Mesodermal cell (in vitro differentiated cells): ENCODE measurements at regions not wholly inside any gene's neighbourhood (a gene's known extent, or its start where the extent isn't known, plus 50 kb on each side); places are given as distances from the start of the nearest gene placed in this dataset.

Experiments used
- H3K27ac ChIP-seq: 2 replicates; pipeline ENCODE4 v1.7.0; 2013; ENCODE audit warnings: mild to moderate bottlenecking, low read depth, low read length, moderate library complexity; ENCODE audit not compliant: severe bottlenecking
- H3K36me3 ChIP-seq: 2 replicates; pipeline ENCODE4 v1.7.1; 2013; ENCODE audit warnings: mild to moderate bottlenecking, low read length, moderate library complexity; ENCODE audit not compliant: control insufficient read depth, insufficient read depth
- H3K4me1 ChIP-seq: one replicate; pipeline ENCODE4 v1.7.1; 2013; ENCODE audit warnings: mild to moderate bottlenecking, low read length; ENCODE audit not compliant: insufficient read depth, control insufficient read depth, poor library complexity, severe bottlenecking
- H3K4me3 ChIP-seq: 2 replicates; pipeline ENCODE4 v1.7.0; 2013; ENCODE audit warnings: low read length, control low read depth, mild to moderate bottlenecking; ENCODE audit not compliant: insufficient read depth, poor library complexity, severe bottlenecking; ENCODE audit errors: extremely low read depth
- H3K9me3 ChIP-seq: 2 replicates; pipeline ENCODE4 v1.7.1; 2013; ENCODE audit warnings: mild to moderate bottlenecking, low read length, moderate library complexity; ENCODE audit not compliant: control insufficient read depth
- WGBS, 2 experiments: methylation state at CpG; one replicate each; pipeline ENCODE4 v1.1.5; 2013; ENCODE audit warnings: missing lambda C conversion rate in 2 of 2; ENCODE audit not compliant: insufficient coverage in 2 of 2; 5-methylcytosine and 5-hydroxymethylcytosine counted together

GRCh38 chr6:22892452-22892851 lies 323.1 kb downstream of the HDGFL1 start:
- Histone ChIP-seq H3K27ac (peak overlapping the region; percentile 78), H3K9me3 (no peaks in the 10 kb centered on the region), H3K4me3 (no peak overlapping the region), H3K4me1 (peaks cover 17% of the 10 kb centered on the region), H3K36me3 (no peaks in the 10 kb centered on the region)
- 83% methylated on average over 1 of the region's 2 CpGs; no CpG with 5 or more reads in 1 of the 2 experiments for WGBS, 2 experiments

- Histone ChIP-seq H3K27ac (no peak overlapping the region), H3K4me1 (peaks cover 6% of the 10 kb centered on the region)
Observed at GRCh38 chr6:22896696-22897095, 327.3 kb downstream of the HDGFL1 start.

DNA sequence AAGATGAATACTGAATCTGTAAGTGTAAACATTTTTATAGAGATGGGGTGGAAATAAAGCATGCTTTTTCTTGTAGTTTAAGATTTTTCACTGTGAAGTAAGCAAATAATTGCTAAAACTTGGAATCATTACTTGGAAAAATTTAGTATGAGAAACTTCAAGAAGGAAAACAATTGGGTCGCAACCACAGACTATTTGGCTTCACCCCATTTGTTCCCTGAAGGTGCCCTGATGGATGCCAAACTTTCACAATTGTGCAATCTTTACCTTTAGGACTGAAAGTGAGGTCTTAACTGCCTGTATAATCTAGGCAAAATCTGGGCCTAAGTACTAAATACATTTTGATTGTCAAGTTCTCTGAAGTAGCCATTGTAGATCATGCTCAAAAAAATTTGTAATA lies 330.1 kb downstream of the HDGFL1 start:
- no peaks in the 10 kb centered on the region for H3K36me3 ChIP-seq
- no peaks in the 10 kb centered on the region for H3K9me3 ChIP-seq
- H3K4me3 ChIP-seq = no peak overlapping the region
- peaks cover 2% of the 10 kb centered on the region for H3K4me1 ChIP-seq
- WGBS, 2 experiments = 100% methylated on average over 1 of the region's 1 CpG
- H3K27ac ChIP-seq = no peak overlapping the region

More at GRCh38 chr6:22896696-22897095, 327.3 kb downstream of the HDGFL1 start:
- 24 to 34% methylated on average over 2 of the region's 3 CpGs for WGBS, 2 experiments
- no peaks in the 10 kb centered on the region for H3K9me3 ChIP-seq
- no peaks in the 10 kb centered on the region for H3K36me3 ChIP-seq
- no peak overlapping the region for H3K4me3 ChIP-seq

- 100% methylated on average over 1 of the region's 3 CpGs; no CpG with 5 or more reads in 1 of the 2 experiments for WGBS, 2 experiments
- H3K4me3 ChIP-seq = no peak overlapping the region
- peaks cover 5% of the 10 kb centered on the region for H3K4me1 ChIP-seq
- no peaks in the 10 kb centered on the region for H3K9me3 ChIP-seq
- no peak overlapping the region for H3K27ac ChIP-seq
- no peaks in the 10 kb centered on the region for H3K36me3 ChIP-seq
Observed at GRCh38 chr6:22903826-22904225, 334.5 kb downstream of the HDGFL1 start.

DNA sequence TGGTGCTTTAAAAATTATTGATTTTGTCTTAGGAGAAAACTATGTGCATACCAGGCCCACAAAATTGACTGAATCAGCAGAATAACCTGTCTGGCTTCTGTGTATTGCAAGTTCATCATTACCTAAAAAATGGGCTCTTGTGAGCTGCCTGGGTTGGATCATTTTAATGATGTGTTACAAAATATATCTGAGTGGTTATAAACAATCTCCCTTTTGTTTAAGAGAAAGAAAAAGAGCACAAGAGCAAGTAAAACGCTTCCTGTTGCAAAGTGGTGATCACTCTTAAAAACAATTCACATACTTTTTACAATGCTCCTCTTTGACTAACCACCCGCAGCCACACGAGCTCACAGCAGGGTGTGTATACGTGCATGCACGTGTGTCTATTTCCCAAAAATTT lies 335.1 kb downstream of the HDGFL1 start:
- Histone ChIP-seq H3K27ac (no peak overlapping the region), H3K4me1 (peaks cover 5% of the 10 kb centered on the region), H3K4me3 (no peak overlapping the region), H3K36me3 (no peaks in the 10 kb centered on the region), H3K9me3 (no peaks in the 10 kb centered on the region)
- no CpG with 5 or more reads among the region's 5 CpGs for WGBS, 2 experiments

DNA sequence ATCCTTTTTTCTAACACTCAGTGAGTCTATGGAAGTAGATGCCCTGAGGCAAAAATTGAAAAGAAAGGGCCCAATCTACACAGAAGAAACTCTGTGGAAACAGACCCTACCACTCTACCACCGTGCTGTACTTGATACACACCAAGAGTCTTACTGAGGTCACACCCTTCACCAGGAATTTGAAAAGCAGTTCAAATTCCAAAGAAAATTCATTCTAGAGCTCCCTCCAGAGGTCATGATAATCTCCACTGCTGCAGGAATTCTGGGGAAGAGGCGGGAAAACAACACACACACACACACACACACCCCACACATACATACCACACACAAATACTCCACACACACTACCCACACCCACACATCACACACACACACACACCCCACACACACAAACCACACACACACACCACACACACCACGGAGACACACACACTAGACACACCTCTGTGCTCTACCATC lies 336.8 kb downstream of the HDGFL1 start:
- Histone ChIP-seq H3K9me3 (no peaks in the 10 kb centered on the region), H3K4me1 (peaks cover 5% of the 10 kb centered on the region), H3K36me3 (no peaks in the 10 kb centered on the region), H3K4me3 (no peak overlapping the region), H3K27ac (no peak overlapping the region)
- WGBS, 2 experiments = 72 to 81% methylated on average over 2 to 3 of the region's 3 CpGs

DNA sequence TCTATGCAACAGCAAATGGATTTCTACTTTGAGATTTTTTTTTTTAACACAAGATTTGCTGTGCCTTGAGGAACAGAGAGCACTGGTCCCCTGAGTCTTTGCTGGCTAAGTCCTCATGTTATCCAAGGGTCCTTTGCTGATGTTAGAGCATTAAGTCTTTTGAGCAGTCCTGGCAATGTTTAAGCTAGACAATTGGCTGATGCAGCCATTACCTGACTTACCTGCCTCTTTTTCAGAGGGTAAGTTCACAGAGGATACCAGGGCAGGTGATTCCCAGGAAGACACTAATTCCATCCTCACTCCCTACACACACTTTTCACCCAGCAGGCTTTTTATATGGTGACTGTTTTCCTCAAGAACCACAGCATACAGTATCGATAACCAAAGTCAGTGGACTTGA lies 337.7 kb downstream of the HDGFL1 start:
- no peak overlapping the region for H3K27ac ChIP-seq
- H3K36me3 ChIP-seq = no peaks in the 10 kb centered on the region
- no peaks in the 10 kb centered on the region for H3K9me3 ChIP-seq
- peaks cover 5% of the 10 kb centered on the region for H3K4me1 ChIP-seq
- no peak overlapping the region for H3K4me3 ChIP-seq
- 87 to 100% methylated on average over 1 of the region's 1 CpG for WGBS, 2 experiments

GRCh38 chr6:22910370-22910769 lies 341.0 kb downstream of the HDGFL1 start:
- Histone ChIP-seq H3K4me1 (no peaks in the 10 kb centered on the region), H3K9me3 (no peaks in the 10 kb centered on the region), H3K4me3 (no peak overlapping the region), H3K36me3 (no peaks in the 10 kb centered on the region), H3K27ac (no peak overlapping the region)
- 92 to 97% methylated on average over 3 of the region's 4 CpGs for WGBS, 2 experiments

GRCh38 chr6:22913612-22914011 lies 344.2 kb downstream of the HDGFL1 start:
- Histone ChIP-seq H3K9me3 (no peaks in the 10 kb centered on the region), H3K27ac (no peak overlapping the region), H3K36me3 (no peaks in the 10 kb centered on the region), H3K4me1 (no peaks in the 10 kb centered on the region), H3K4me3 (no peak overlapping the region)
- WGBS, 2 experiments = 67 to 100% methylated on average over 1 of the region's 2 CpGs

DNA sequence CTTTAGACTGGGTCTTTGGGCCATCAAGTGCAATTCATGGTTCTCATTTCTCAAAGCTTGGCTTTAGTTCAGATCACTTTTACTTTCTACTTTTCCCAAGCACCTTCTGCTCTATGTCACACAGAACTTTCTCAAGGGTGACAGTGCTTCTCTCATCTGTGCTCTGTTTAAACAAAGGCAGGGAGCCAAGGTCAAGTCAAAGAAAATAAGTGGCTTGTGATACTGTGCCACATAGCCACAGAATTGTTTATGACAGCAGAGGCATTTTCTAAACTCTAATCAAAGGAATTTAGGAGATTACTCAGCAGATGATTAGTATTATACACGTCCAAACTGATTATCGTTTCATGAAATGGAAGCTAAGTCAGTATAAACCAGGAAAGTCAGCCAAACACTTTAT lies 348.0 kb downstream of the HDGFL1 start:
- H3K4me3 ChIP-seq = no peak overlapping the region
- no peaks in the 10 kb centered on the region for H3K36me3 ChIP-seq
- H3K27ac ChIP-seq = no peak overlapping the region
- no peaks in the 10 kb centered on the region for H3K9me3 ChIP-seq
- no peaks in the 10 kb centered on the region for H3K4me1 ChIP-seq
- WGBS, 2 experiments = 100% methylated on average over 2 of the region's 2 CpGs; no CpG with 5 or more reads in 1 of the 2 experiments

DNA sequence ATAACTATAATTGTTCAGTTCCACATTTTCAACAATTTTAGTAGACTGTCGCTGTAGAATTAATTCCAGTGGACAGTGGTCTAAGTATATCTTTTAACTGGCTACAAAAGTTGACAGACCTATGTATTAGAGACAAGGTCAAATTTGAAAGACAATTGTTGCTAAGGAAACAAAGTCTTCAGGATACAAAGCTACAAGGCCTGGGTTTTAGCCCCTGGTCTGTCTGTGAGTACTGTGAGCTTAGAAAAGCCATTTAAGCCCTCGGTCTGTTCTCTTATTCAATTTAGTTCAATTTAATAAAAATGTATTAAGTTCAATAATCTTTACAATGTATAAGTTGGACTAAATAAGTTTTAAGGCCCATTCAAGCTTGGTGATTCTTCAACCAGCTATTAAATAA lies 352.5 kb downstream of the HDGFL1 start:
- no peaks in the 10 kb centered on the region for H3K36me3 ChIP-seq
- H3K9me3 ChIP-seq = no peaks in the 10 kb centered on the region
- no CpG with 5 or more reads among the region's 2 CpGs for WGBS, 2 experiments
- no peak overlapping the region for H3K4me3 ChIP-seq
- peak overlapping the region; percentile 44 for H3K27ac ChIP-seq
- peaks cover 11% of the 10 kb centered on the region for H3K4me1 ChIP-seq
